Duodenal mucosa (tissue), 2 donors: ENCODE measurements at regions not wholly inside any gene's neighbourhood (a gene's known extent, or its start where the extent isn't known, plus 50 kb on each side); places are given as distances from the start of the nearest gene placed in this dataset.

Source experiments
- H3K27ac ChIP-seq: one replicate; pipeline ENCODE4 v1.7.0; 2013; ENCODE audit warnings: low read depth, low read length
- H3K27me3 ChIP-seq, 2 donors: one replicate each; pipeline ENCODE4 v1.7.0; 2013; ENCODE audit warnings: low read length in 2 of 2, control low read depth in 1 of 2; ENCODE audit not compliant: insufficient read depth in 2 of 2, control insufficient read depth in 1 of 2
- H3K36me3 ChIP-seq, 2 donors: one replicate each; pipeline ENCODE4 v1.7.0; 2013; ENCODE audit warnings: low read length in 2 of 2, control low read depth in 1 of 2; ENCODE audit not compliant: insufficient read depth in 2 of 2, control insufficient read depth in 1 of 2
- H3K4me1 ChIP-seq, 2 donors: one replicate each; pipeline ENCODE4 v1.7.0; 2013; ENCODE audit warnings: low read length in 2 of 2, control low read depth in 1 of 2; ENCODE audit not compliant: insufficient read depth in 2 of 2, control insufficient read depth in 1 of 2
- H3K4me3 ChIP-seq, 2 donors: one replicate each; pipeline ENCODE4 v1.7.0; 2013; ENCODE audit warnings: low read length in 2 of 2, low read depth in 1 of 2
- H3K9ac ChIP-seq, 2 donors: one replicate each; pipeline ENCODE4 v1.7.0; 2013; ENCODE audit warnings: low read length in 2 of 2, low read depth in 1 of 2
- H3K9me3 ChIP-seq, 2 donors: one replicate each; pipeline ENCODE4 v1.7.0; 2013; ENCODE audit warnings: low read length in 2 of 2, control low read depth in 1 of 2; ENCODE audit not compliant: control insufficient read depth in 1 of 2

- H3K4me1 ChIP-seq: peaks cover under 1 to 1% of the 10 kb centered on the region in 2 donors
- no peak overlapping the region for H3K27ac ChIP-seq
- peaks cover 0 to 3% of the 10 kb centered on the region in 2 donors for H3K9me3 ChIP-seq
- H3K27me3 ChIP-seq: no peaks in the 10 kb centered on the region
- no peak overlapping the region for H3K4me3 ChIP-seq
- no peak overlapping the region for H3K9ac ChIP-seq
- no peaks in the 10 kb centered on the region for H3K36me3 ChIP-seq
Measured at GRCh38 chr15:72967397-72967796, 84.9 kb upstream of the NEO1 start.

- H3K36me3 ChIP-seq: no peaks in the 10 kb centered on the region
- H3K9me3 ChIP-seq: peaks cover 0 to 3% of the 10 kb centered on the region in 2 donors
- H3K27ac ChIP-seq: no peak overlapping the region
- no peaks in the 10 kb centered on the region for H3K27me3 ChIP-seq
- H3K9ac ChIP-seq: no peak overlapping the region
- H3K4me1 ChIP-seq: peaks cover 8 to 9% of the 10 kb centered on the region in 2 donors
- no peak overlapping the region for H3K4me3 ChIP-seq
Measured at GRCh38 chr15:72966641-72967040, 85.6 kb upstream of the NEO1 start.

- Histone ChIP-seq H3K36me3 (no peaks in the 10 kb centered on the region), H3K9me3 (peaks cover 0 to 3% of the 10 kb centered on the region in 2 donors), H3K27me3 (no peaks in the 10 kb centered on the region), H3K27ac (no peak overlapping the region), H3K4me3 (no peak overlapping the region), H3K4me1 (peaks cover 12 to 16% of the 10 kb centered on the region in 2 donors), H3K9ac (no peak overlapping the region)
Measured at GRCh38 chr15:72965671-72966070, 86.6 kb upstream of the NEO1 start.

GRCh38 chr15:72964542-72964941 is 87.7 kb upstream of the NEO1 start:
- no peak overlapping the region for H3K27ac ChIP-seq
- peaks cover 12 to 16% of the 10 kb centered on the region in 2 donors for H3K4me1 ChIP-seq
- peaks cover 0 to 3% of the 10 kb centered on the region in 2 donors for H3K9me3 ChIP-seq
- no peak overlapping the region for H3K9ac ChIP-seq
- no peak overlapping the region for H3K4me3 ChIP-seq
- no peaks in the 10 kb centered on the region for H3K36me3 ChIP-seq
- no peaks in the 10 kb centered on the region for H3K27me3 ChIP-seq

GRCh38 chr15:72964135-72964534 is 88.1 kb upstream of the NEO1 start:
- no peak overlapping the region for H3K27ac ChIP-seq
- H3K36me3 ChIP-seq: no peaks in the 10 kb centered on the region
- peaks cover 0 to 3% of the 10 kb centered on the region in 2 donors for H3K9me3 ChIP-seq
- no peak overlapping the region for H3K4me3 ChIP-seq
- H3K27me3 ChIP-seq: no peaks in the 10 kb centered on the region
- H3K9ac ChIP-seq: no peak overlapping the region
- peaks cover 12 to 16% of the 10 kb centered on the region in 2 donors for H3K4me1 ChIP-seq

- no peaks in the 10 kb centered on the region for H3K36me3 ChIP-seq
- peaks cover 0 to 3% of the 10 kb centered on the region in 2 donors for H3K9me3 ChIP-seq
- no peak overlapping the region for H3K9ac ChIP-seq
- no peak overlapping the region for H3K27ac ChIP-seq
- no peaks in the 10 kb centered on the region for H3K27me3 ChIP-seq
- H3K4me1 ChIP-seq: peaks cover 12 to 16% of the 10 kb centered on the region in 2 donors
- peak overlapping the region in 1 of 2 donors; percentile 14 for H3K4me3 ChIP-seq
Measured at GRCh38 chr15:72962054-72962702, 90.1 kb upstream of the NEO1 start.

- H3K4me3 ChIP-seq: no peak overlapping the region
- H3K36me3 ChIP-seq: no peaks in the 10 kb centered on the region
- no peak overlapping the region for H3K27ac ChIP-seq
- H3K4me1 ChIP-seq: peaks cover 12 to 16% of the 10 kb centered on the region in 2 donors
- H3K9me3 ChIP-seq: peaks cover 0 to 3% of the 10 kb centered on the region in 2 donors
- H3K27me3 ChIP-seq: no peaks in the 10 kb centered on the region
- no peak overlapping the region for H3K9ac ChIP-seq
Measured at GRCh38 chr15:72961346-72961745, 90.9 kb upstream of the NEO1 start.

- Histone ChIP-seq H3K4me1 (peaks cover 12 to 16% of the 10 kb centered on the region in 2 donors), H3K9ac (no peak overlapping the region), H3K4me3 (no peak overlapping the region)
Measured at GRCh38 chr15:72958634-72959033, 93.6 kb upstream of the NEO1 start.

GRCh38 chr15:72953306-72953705 is 99.0 kb upstream of the NEO1 start:
- no peaks in the 10 kb centered on the region for H3K27me3 ChIP-seq
- H3K36me3 ChIP-seq: no peaks in the 10 kb centered on the region
- no peak overlapping the region for H3K4me3 ChIP-seq

More at GRCh38 chr15:72958634-72959033, 93.6 kb upstream of the NEO1 start:
- Histone ChIP-seq H3K36me3 (no peaks in the 10 kb centered on the region), H3K27me3 (no peaks in the 10 kb centered on the region), H3K9me3 (peaks cover 0 to 3% of the 10 kb centered on the region in 2 donors), H3K27ac (no peak overlapping the region)

GRCh38 chr15:72952151-72952550 is 100.1 kb upstream of the NEO1 start:
- Histone ChIP-seq H3K4me1 (no peaks in the 10 kb centered on the region), H3K27ac (no peak overlapping the region), H3K4me3 (no peak overlapping the region), H3K9me3 (peaks cover 0 to 2% of the 10 kb centered on the region in 2 donors), H3K9ac (no peak overlapping the region), H3K27me3 (no peaks in the 10 kb centered on the region), H3K36me3 (no peaks in the 10 kb centered on the region)

More at GRCh38 chr15:72953306-72953705, 99.0 kb upstream of the NEO1 start:
- Histone ChIP-seq H3K9ac (no peak overlapping the region), H3K9me3 (no peaks in the 10 kb centered on the region), H3K27ac (no peak overlapping the region), H3K4me1 (no peaks in the 10 kb centered on the region)
